Nephron progenitor cell (in vitro differentiated cells): ENCODE measurements at regions not wholly inside any gene's neighbourhood (a gene's known extent, or its start where the extent isn't known, plus 50 kb on each side); places are given as distances from the start of the nearest gene placed in this dataset.

Source experiments
- DNase-seq: peaks from one replicate; pipeline ENCODE4 v3.0.0; 2021
- H3K27ac Mint-ChIP-seq: 2 replicates; pipeline ENCODE4 v1.8.0; 2021; ENCODE audit warnings: mild to moderate bottlenecking, moderate library complexity, mixed read lengths
- H3K27me3 Mint-ChIP-seq: 2 replicates; pipeline ENCODE4 v1.8.0; 2021; ENCODE audit warnings: mild to moderate bottlenecking, low read depth, mixed read lengths; ENCODE audit not compliant: poor library complexity
- H3K36me3 Mint-ChIP-seq: 2 replicates; pipeline ENCODE4 v1.8.0; 2021; ENCODE audit warnings: low read depth, mixed read lengths
- H3K4me1 Mint-ChIP-seq: 2 replicates; pipeline ENCODE4 v1.8.0; 2021; ENCODE audit warnings: mixed read lengths
- H3K4me3 Mint-ChIP-seq: 2 replicates; pipeline ENCODE4 v1.8.0; 2021; ENCODE audit warnings: mild to moderate bottlenecking, moderate library complexity, mixed read lengths
- H3K9me3 Mint-ChIP-seq: 2 replicates; pipeline ENCODE4 v1.8.0; 2021; ENCODE audit warnings: mild to moderate bottlenecking, moderate library complexity, mixed read lengths
- TF ChIP-seq, protein P1 (sequence below): fragments of 200-600 bp; sonication (generic); IDR thresholded peaks from 2 replicates; pipeline ENCODE4 v1.5.0; 2021; ENCODE audit warnings: antibody characterized with exemption

DNA sequence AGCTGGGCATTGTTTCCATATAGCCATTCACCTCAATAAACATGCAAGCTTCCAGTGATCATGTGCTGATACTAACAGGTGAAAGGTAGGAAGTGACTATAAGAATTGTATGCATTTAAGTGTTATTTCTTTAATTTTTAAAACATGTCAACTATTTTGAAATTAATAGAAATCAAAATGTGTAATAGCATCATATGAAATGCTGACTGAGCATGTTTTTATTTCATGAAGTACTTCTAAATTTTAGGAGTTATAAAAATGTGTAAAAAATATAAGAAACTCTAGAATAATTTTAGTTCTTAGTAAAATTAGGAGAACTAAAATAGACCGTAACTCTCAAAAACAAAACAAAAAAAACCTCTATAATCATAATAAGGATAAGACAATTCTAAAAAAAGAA, 229.3 kb upstream of the ARPP21 start:
- no peaks in the 10 kb centered on the region for H3K9me3 Mint-ChIP-seq
- TF ChIP-seq, protein P1, sequence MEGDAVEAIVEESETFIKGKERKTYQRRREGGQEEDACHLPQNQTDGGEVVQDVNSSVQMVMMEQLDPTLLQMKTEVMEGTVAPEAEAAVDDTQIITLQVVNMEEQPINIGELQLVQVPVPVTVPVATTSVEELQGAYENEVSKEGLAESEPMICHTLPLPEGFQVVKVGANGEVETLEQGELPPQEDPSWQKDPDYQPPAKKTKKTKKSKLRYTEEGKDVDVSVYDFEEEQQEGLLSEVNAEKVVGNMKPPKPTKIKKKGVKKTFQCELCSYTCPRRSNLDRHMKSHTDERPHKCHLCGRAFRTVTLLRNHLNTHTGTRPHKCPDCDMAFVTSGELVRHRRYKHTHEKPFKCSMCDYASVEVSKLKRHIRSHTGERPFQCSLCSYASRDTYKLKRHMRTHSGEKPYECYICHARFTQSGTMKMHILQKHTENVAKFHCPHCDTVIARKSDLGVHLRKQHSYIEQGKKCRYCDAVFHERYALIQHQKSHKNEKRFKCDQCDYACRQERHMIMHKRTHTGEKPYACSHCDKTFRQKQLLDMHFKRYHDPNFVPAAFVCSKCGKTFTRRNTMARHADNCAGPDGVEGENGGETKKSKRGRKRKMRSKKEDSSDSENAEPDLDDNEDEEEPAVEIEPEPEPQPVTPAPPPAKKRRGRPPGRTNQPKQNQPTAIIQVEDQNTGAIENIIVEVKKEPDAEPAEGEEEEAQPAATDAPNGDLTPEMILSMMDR, result no peak
- H3K27me3 Mint-ChIP-seq, result no peaks in the 10 kb centered on the region
- no peaks in the 10 kb centered on the region for H3K4me1 Mint-ChIP-seq
- H3K27ac Mint-ChIP-seq, result no peak overlapping the region
- H3K36me3 Mint-ChIP-seq, result no peaks in the 10 kb centered on the region
- no peak overlapping the region for H3K4me3 Mint-ChIP-seq
- no peak for DNase-seq

- H3K4me3 Mint-ChIP-seq, result no peak overlapping the region
- H3K9me3 Mint-ChIP-seq, result no peaks in the 10 kb centered on the region
- no peak overlapping the region for H3K27ac Mint-ChIP-seq
- H3K4me1 Mint-ChIP-seq, result no peaks in the 10 kb centered on the region
- no peaks in the 10 kb centered on the region for H3K36me3 Mint-ChIP-seq
- H3K27me3 Mint-ChIP-seq, result peaks cover 4% of the 10 kb centered on the region
- TF ChIP-seq, protein P1, result no peak
- DNase-seq, result no peak
Observed at GRCh38 chr3:35413483-35413882, 225.8 kb upstream of the ARPP21 start.

DNA sequence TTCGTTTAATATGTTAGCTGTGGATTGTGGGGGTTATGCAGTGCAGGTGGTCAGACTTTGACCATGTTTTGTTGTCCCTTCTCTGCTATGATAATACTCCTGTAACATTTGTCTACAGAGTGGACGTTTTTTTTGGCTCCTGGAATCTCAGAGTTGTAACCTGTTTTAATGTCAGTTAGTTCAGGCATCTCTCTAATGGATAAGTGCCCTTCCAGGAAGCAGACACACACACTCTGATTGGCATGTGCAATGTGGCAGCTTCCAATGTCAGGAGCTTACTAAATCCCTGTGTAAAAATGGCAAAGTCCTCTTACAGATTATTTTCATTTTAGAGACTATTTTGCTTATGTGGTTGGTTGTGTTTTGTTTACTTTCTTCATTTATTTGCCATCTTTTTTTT, 222.2 kb upstream of the ARPP21 start:
- peaks cover 10% of the 10 kb centered on the region for H3K27me3 Mint-ChIP-seq
- TF ChIP-seq, protein P1, result no peak
- no peaks in the 10 kb centered on the region for H3K4me1 Mint-ChIP-seq
- H3K4me3 Mint-ChIP-seq, result no peak overlapping the region
- H3K9me3 Mint-ChIP-seq, result no peaks in the 10 kb centered on the region
- no peak for DNase-seq
- H3K27ac Mint-ChIP-seq, result no peak overlapping the region
- no peaks in the 10 kb centered on the region for H3K36me3 Mint-ChIP-seq

DNA sequence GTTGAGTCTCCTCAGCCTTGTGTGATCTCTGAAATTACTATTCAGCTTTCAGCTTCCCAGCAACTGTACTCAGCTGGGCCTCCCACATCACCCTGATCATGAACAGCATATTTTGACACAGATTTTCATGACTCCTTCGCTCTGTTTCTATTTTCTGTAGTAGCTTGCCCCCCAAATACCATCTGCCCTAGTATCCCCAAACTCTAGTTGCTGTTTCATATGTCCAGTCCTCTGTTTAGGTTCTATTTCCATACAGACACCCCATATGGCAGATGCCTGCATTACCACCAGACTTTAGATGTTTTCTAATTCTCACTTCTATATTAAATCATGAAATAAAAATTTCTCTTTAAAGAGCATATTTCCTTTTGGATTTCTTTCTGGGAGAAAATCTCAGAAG, 217.2 kb upstream of the ARPP21 start:
- H3K27ac Mint-ChIP-seq, result no peak overlapping the region
- no peaks in the 10 kb centered on the region for H3K36me3 Mint-ChIP-seq
- peaks cover 11% of the 10 kb centered on the region for H3K4me1 Mint-ChIP-seq
- TF ChIP-seq, protein P1, result no peak
- H3K27me3 Mint-ChIP-seq, result peaks cover 8% of the 10 kb centered on the region
- H3K4me3 Mint-ChIP-seq, result no peak overlapping the region
- DNase-seq, result no peak
- no peaks in the 10 kb centered on the region for H3K9me3 Mint-ChIP-seq

DNA sequence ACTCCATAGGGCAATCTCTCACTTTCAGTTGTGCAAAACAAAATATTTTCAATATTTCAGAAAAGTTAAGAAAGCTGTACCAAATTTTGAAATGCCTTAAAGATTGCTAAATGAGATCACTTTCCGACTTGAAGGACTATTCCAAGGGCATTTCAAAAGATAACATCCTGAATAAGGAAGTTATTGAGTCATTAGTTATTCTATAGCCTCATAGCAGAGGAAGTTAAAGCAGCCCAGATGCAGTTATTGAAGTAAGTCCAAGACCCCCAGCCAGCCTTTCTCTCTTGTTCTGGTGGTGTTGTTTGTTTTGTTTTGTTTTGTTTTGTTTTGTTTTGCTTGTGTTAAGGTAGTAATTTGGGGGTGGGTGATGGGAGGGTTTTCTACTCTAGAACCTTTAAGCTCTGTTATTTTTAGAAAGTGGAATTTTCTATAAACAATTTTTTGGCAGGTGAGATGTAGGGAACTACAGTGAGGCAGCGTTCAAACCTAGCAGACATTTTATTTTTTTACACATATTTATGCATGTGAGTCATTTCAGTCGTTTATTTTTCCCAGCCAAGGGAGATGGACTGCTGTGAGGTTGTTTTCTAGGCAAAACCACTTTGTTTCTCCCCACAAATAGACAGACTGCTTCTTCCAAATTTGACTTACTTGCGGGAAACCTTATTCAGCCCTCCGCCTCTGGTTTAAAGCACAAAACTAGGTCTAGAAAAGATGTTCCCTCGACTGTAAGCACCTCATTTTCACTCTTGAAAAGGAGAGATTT, 216.3 kb upstream of the ARPP21 start:
- no peaks in the 10 kb centered on the region for H3K9me3 Mint-ChIP-seq
- DNase-seq, result no peak
- no peak overlapping the region for H3K27ac Mint-ChIP-seq
- H3K4me3 Mint-ChIP-seq, result no peak overlapping the region
- TF ChIP-seq, protein P1, result no peak
- H3K4me1 Mint-ChIP-seq, result peaks cover 11% of the 10 kb centered on the region
- H3K27me3 Mint-ChIP-seq, result peaks cover 11% of the 10 kb centered on the region
- no peaks in the 10 kb centered on the region for H3K36me3 Mint-ChIP-seq

DNA sequence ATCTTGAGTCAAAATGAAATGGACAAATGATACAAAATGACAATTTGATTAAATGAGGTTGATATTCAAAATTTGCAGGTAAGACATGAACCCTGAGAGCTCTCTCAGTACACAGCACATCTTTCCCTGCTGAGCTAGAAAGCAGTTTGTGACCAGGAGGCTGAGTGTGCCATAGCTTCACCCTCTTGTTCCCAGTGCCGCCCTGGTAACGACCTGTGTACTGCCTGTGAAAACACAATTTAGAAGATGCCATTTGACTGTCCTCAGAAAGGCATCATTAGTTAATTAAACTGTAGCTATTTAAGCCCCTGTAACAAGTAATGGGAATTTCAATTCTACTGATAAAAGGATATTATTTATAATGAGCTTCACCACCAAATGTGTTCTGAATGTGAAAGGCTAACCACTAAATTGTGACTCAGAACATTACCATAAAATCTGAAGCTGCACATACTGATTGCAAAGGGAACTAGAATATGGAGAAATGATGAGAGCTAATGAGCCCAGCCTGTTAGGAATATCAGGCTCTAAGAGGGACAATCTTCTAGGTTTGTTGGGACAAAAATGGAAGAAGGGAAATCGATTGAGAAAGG, 212.9 kb upstream of the ARPP21 start:
- peaks cover 7% of the 10 kb centered on the region for H3K27me3 Mint-ChIP-seq
- peaks cover 11% of the 10 kb centered on the region for H3K4me1 Mint-ChIP-seq
- no peak overlapping the region for H3K27ac Mint-ChIP-seq
- no peak overlapping the region for H3K4me3 Mint-ChIP-seq
- no peaks in the 10 kb centered on the region for H3K36me3 Mint-ChIP-seq
- H3K9me3 Mint-ChIP-seq, result no peaks in the 10 kb centered on the region
- DNase-seq, result no peak
- TF ChIP-seq, protein P1, result no peak
